GM18511 (cell line): ENCODE measurements at regions not wholly inside any gene's neighbourhood (a gene's known extent, or its start where the extent isn't known, plus 50 kb on each side); places are given as distances from the start of the nearest gene placed in this dataset.

ENCODE experiments used
- ATAC-seq: cut with Tn5 transposase; IDR thresholded peaks from one replicate; pipeline ENCODE4 v1.9.1; 2021; ENCODE audit warnings: mild to moderate bottlenecking, moderate library complexity; ENCODE audit not compliant: unreplicated experiment

GRCh38 chr4:138697851-138698250 is 317.7 kb upstream of the NOCT start:
- no peak for ATAC-seq

DNA sequence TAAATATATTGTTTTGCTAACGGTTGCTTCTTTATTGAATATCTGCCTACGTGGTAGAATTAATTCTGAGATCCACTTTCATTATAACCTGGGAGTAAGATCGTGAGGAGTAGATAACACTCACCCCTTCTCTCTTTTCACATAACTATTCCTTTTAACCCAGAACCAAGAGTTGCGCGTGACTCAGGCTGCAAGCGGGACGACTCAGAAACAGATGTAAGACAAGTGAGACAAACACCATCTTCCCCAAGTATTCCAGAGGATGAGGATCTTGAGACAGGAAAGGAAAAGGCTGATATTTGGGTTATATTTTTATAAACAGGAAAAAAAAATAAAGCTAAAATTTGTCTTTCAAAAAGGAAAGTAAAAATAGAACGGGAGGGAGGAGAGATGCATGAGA is 318.8 kb upstream of the NOCT start:
- ATAC-seq: no peak

DNA sequence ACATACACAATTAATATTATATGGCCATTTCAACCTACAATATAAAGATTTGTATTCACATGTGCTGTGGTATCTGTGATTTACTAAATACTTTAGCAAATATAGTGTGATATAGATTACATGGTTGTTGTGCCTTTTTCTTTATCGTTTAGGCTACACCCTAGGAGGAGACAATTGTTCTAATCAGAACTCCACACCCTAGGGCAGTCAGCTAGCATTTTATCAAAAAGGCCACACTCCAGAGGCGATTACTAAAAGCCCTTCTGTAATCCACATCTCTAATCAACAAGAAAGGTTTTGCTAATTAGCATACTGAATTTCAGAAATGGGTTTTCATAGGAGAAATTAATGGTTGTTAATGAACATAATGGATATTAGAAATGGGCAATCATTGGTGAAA is 319.5 kb upstream of the NOCT start:
- no peak for ATAC-seq

GRCh38 chr4:138693526-138693925 is 322.1 kb upstream of the NOCT start:
- ATAC-seq: no peak

- no peak for ATAC-seq
Observed at GRCh38 chr4:138692411-138692810, 323.2 kb upstream of the NOCT start.

- no peak for ATAC-seq
Observed at GRCh38 chr4:138689593-138689992, 326.0 kb upstream of the NOCT start.

DNA sequence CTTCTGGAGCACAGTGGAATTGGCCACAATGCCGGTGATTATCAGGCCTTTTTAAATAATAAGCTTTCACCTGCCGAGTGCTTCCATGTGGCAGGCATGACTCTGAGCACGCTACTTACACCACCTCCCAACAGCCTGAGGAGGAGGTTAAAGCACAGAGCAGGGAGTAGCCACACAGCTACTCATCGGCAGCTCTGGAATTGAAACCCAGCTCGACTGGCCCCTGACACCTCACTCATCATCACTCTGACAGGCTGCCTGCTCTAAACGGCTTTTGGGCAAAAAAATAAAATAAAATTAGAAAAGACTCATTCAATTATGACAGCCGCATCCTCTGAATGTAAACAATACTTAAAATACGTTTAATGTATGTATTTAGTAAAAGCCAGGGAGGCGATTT is 326.4 kb upstream of the NOCT start:
- ATAC-seq: no peak

DNA sequence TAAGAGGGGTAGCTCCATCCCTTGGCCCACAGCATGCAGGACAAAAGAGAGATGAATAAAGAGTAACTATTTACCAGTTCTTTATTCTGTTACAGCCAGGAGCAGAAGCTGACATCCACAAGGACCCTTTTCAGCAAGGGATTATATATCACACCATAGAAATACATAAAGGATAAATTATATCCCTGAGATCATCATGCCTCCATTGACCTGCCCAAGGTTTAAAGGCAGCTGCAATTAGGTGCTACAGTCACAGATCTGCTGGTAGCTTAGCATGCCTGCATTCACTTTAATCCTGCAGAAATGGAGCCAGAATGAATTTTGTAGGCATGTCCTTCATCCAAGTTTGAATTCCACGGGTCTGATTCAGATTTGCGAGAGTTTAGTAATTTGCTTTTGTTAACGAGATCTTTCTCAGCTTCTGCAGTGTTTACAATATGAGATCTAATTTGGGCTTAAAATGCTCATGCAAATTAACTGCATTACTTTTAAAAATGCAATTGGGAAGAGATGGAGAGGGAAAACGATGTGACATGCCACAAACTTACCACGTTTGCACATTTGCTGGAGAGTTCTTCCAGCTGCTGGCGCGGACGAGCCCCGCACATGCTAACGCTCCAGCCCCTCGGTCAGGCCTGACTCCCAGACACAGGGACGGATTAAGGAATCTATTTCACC is 327.0 kb upstream of the NOCT start:
- no peak for ATAC-seq

DNA sequence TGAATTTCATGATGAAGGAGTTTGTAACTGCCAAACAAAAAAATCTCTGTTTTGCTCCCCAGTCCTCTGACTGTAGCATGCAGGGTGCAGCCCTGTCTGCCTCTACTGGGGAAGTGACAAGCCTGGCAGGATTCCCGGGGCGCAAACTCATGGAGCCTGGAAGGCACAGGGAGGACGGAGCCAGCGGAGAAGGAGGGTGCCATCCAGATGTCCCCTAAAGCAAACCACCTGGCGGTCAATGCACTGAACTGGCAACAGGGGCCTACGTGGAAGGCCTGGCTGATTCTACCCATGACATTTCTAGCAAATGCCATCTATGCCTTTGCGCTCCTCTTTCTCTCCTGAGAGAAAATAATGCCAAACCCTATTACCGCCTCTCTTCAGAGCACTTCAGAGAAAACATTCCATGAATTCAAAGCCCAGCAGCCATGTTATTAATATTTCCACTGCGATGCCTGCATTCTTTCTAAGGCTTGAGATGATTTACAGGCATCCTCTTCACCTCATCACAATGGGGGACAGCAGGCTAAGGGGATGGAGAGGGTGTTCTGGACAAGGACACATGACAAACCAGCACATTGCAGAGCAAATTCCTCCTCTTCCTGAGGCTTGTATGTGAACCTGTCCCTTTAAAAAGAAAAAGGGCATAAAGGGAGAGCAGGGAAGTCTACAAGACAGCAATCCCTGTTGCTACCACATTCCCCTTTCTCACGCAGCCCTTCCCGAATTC is 329.3 kb upstream of the NOCT start:
- ATAC-seq: no peak

DNA sequence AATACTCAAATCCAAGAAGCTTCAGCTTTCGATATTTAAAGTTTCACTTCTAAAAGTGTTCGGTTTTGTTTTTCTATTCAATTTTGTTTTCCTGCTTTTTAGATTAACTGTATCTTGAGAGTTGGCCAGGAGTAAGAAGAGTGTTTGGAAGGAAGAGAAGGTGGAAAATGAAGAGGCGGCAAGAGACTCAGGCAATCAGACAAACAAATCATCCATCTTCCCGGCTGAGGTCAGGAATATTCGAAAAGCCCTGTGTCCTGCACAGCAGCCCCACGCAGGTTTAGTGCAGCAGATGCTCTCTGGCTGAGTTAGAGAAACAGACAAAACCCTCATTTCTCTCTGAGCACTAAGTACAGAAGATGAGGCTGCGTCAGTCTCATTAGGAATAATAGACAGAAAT is 330.3 kb upstream of the NOCT start:
- ATAC-seq: no peak

- peak; percentile 86 for ATAC-seq
Observed at GRCh38 chr4:138680989-138681604, 334.5 kb upstream of the NOCT start.

DNA sequence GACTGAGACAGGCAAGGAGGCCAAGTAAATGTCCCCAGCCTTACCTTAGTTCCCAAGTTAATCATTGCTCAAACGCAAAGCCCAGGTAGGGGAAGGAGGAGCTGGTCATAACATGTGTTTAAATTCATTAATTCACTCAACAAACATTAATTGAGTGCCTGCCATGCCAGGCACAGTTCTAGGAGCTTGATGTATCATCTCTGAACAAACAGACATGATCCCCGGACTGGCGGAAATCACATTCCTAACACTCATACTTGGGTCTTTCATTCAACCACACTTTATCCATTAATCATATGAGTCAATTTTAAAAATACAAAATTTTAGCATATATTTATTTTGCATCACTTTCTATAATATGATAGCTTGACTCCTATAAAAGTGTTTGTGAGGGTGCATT is 335.3 kb upstream of the NOCT start:
- ATAC-seq: no peak

GRCh38 chr4:138678985-138679746 is 336.4 kb upstream of the NOCT start:
- no peak for ATAC-seq

DNA sequence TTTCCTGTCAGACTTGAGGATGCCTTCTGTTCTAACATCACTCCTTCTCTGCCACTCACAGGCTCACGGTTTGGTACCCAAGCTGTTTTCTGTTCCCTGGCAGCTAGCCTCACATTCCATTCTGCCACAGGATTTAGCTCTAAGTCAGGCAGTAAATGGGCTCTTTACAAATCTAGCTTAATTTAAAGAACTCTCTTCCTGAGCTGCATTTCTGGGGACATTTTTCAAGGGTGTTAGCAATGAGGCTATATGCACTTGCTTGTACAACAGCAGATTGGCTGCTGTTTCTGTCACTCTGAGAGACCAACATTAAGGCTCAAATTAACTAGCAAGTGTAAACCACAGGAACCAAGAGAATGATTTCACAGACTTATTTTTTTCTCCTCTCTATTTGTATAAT is 337.8 kb upstream of the NOCT start:
- no peak for ATAC-seq

GRCh38 chr4:138677212-138677611 is 338.4 kb upstream of the NOCT start:
- ATAC-seq: no peak

DNA sequence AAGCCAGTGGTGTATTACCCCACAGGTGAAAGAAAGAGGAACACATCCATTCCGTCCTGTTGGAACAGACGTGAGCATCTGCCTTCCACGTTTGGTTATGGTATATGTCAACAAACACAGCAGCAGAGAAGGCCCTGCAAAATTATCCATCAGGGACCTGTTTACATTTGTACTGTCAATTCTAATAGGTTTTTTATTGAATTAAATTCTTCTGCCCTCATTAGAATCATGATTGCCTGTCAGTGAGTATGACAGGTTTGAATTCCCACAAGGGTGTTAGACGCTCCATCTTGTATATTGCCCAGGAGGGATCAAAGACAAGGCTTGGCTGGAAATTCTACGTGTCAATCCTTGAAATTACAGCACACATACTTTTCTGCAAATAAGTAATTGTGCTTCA is 339.9 kb upstream of the NOCT start:
- ATAC-seq: no peak

- ATAC-seq: no peak
Observed at GRCh38 chr4:138674209-138674608, 341.4 kb upstream of the NOCT start.

DNA sequence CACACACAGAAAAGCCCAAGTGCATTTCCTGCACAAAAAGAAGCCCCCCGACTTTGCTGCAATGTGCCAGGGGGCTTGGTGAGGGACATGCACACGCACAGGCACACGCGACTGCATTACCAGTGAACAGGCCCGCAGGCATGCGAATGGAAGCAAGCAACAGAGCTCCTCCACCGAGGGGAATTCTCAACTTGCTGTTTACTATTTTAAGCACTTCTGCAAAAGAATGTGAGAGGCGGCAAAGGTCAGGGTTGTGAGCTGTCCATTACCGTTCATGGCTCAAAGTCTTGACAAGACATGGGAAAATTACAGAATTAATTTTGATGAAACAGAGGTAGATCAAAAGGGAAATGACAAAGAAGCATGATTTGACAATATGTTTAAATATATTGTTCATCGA is 342.5 kb upstream of the NOCT start:
- ATAC-seq: no peak

- peak; percentile 58 for ATAC-seq
Observed at GRCh38 chr4:138672393-138672976, 343.1 kb upstream of the NOCT start.

DNA sequence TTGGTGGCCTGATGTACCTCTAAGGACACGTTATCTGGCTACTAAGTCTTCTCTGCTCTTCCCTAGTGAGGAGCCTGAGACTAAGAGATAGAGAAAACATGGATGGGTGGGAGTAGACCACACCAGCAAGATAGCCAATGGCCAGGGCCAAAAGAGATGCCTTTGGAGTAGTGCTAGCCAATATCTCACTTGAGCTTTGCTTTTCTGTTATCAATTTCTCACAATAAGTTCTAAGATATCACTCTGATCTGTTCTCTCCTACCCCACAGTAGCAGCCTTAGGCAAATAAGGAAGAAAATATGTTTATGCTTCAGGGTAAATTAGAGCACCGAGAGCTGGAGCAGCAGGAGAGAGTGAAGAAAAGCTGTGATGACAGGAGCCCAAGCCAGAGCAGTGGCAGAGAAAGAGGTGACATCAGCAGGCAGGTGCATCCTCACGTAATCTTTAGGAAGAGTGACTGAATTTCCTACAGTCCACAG is 343.9 kb upstream of the NOCT start:
- ATAC-seq: no peak

- ATAC-seq: no peak
Observed at GRCh38 chr4:138671106-138671505, 344.5 kb upstream of the NOCT start.
